GM12892 (cell line): ENCODE measurements at regions not wholly inside any gene's neighbourhood (a gene's known extent, or its start where the extent isn't known, plus 50 kb on each side); places are given as distances from the start of the nearest gene placed in this dataset.
"Not testable (repeated sequence)": the region's sequence is repeated elsewhere in the genome, so short reads cannot be mapped to it uniquely, and the experiment has no call there.

ENCODE experiments used
- DNase-seq: peaks from one replicate; pipeline ENCODE4 v3.0.0; 2011; ENCODE audit not compliant: insufficient read length
- FAIRE-seq: peaks from 2 replicates; lab custom pipeline; 2011; peaks lifted over from hg19 to GRCh38; lab: Jason Lieb, UNC
- POLR2A ChIP-seq: IDR thresholded peaks from 2 replicates; pipeline ENCODE4 v1.6.1; 2011; ENCODE audit warnings: low read depth, low read length, control low read depth
- POLR2AphosphoS5 ChIP-seq: IDR thresholded peaks from 2 replicates; pipeline ENCODE4 v1.6.1; 2011; ENCODE audit warnings: low read depth, low read length, control low read depth
- TAF1 ChIP-seq: IDR thresholded peaks from 2 replicates; pipeline ENCODE4 v1.6.1; 2011; ENCODE audit warnings: low read depth, mild to moderate bottlenecking, control low read depth, low read length, borderline replicate concordance

GRCh38 chrX:455199-455598 is 68.5 kb upstream of the PPP2R3B start:
- TF ChIP-seq POLR2AphosphoS5, result no peak
- no peak for TF ChIP-seq POLR2A
- TF ChIP-seq TAF1, result no peak
- DNase-seq (no peak), FAIRE-seq (no peak)

- no peak for TF ChIP-seq TAF1
- no peak for TF ChIP-seq POLR2A
- no peak for TF ChIP-seq POLR2AphosphoS5
- DNase-seq (no peak), FAIRE-seq (no peak)
Observed at GRCh38 chrX:455673-456072, 69.0 kb upstream of the PPP2R3B start.

GRCh38 chrX:456146-456545 is 69.4 kb upstream of the PPP2R3B start:
- DNase-seq (no peak), FAIRE-seq (no peak)
- TF ChIP-seq TAF1, result no peak
- TF ChIP-seq POLR2AphosphoS5, result no peak
- no peak for TF ChIP-seq POLR2A

GRCh38 chrX:456551-457291 is 70.0 kb upstream of the PPP2R3B start:
- no peak for FAIRE-seq
- TF ChIP-seq TAF1 (no peak), POLR2AphosphoS5 (no peak), POLR2A (no peak)

GRCh38 chrX:457292-457679 is 70.6 kb upstream of the PPP2R3B start:
- no peak for DNase-seq
- TF ChIP-seq TAF1, result no peak
- TF ChIP-seq POLR2A, result no peak
- no peak for TF ChIP-seq POLR2AphosphoS5
- no peak for FAIRE-seq

More at GRCh38 chrX:456551-457291, 70.0 kb upstream of the PPP2R3B start:
- no peak for DNase-seq

- no peak for TF ChIP-seq TAF1
- TF ChIP-seq POLR2AphosphoS5, result no peak
- TF ChIP-seq POLR2A, result no peak
- FAIRE-seq (no peak), DNase-seq (no peak)
Observed at GRCh38 chrX:458631-459061, 71.9 kb upstream of the PPP2R3B start.

GRCh38 chrX:459611-460010 is 72.9 kb upstream of the PPP2R3B start:
- FAIRE-seq (no peak), DNase-seq (no peak)
- TF ChIP-seq TAF1 (no peak), POLR2AphosphoS5 (no peak)

- no peak for TF ChIP-seq POLR2AphosphoS5
- no peak for TF ChIP-seq POLR2A
- TF ChIP-seq TAF1, result no peak
- no peak for DNase-seq
- FAIRE-seq, result no peak
Observed at GRCh38 chrX:460116-460515, 73.4 kb upstream of the PPP2R3B start.

- TF ChIP-seq POLR2A (no peak), POLR2AphosphoS5 (no peak), TAF1 (no peak)
- FAIRE-seq, result no peak
- DNase-seq, result no peak
Observed at GRCh38 chrX:460823-461640, 74.3 kb upstream of the PPP2R3B start.

GRCh38 chrX:462853-463252 is 76.1 kb upstream of the PPP2R3B start:
- DNase-seq (no peak), FAIRE-seq (no peak)

GRCh38 chrX:465418-466215 is 78.9 kb upstream of the PPP2R3B start:
- FAIRE-seq, result no peak
- DNase-seq, result no peak
- TF ChIP-seq POLR2AphosphoS5 (no peak), TAF1 (no peak), POLR2A (no peak)

More at GRCh38 chrX:462853-463252, 76.1 kb upstream of the PPP2R3B start:
- TF ChIP-seq TAF1 (no peak), POLR2A (no peak), POLR2AphosphoS5 (no peak)

- FAIRE-seq, DNase-seq: not testable (repeated sequence)
Observed at GRCh38 chrX:466836-467235, 80.1 kb upstream of the PPP2R3B start.

- not testable (repeated sequence) for FAIRE-seq, DNase-seq
Observed at GRCh38 chrX:467686-468085, 81.0 kb upstream of the PPP2R3B start.
